Cerebellar cortex (tissue), 1 donor: ENCODE measurements at regions not wholly inside any gene's neighbourhood (a gene's known extent, or its start where the extent isn't known, plus 50 kb on each side); places are given as distances from the start of the nearest gene placed in this dataset.
"Not testable (repeated sequence)": the region's sequence is repeated elsewhere in the genome, so short reads cannot be mapped to it uniquely, and the experiment has no call there.

ENCODE experiments used
- DNase-seq: peaks from one replicate; pipeline ENCODE4 v3.0.0-alpha.2; 2015; ENCODE audit warnings: low spot score

GRCh38 chr6:85356743-85357142 lies 93.1 kb upstream of the NT5E start:
- not testable (repeated sequence) for DNase-seq

- DNase-seq = no peak
These were observed 94.1 kb upstream of the NT5E start for GRCh38 chr6:85355816-85356215.

DNA sequence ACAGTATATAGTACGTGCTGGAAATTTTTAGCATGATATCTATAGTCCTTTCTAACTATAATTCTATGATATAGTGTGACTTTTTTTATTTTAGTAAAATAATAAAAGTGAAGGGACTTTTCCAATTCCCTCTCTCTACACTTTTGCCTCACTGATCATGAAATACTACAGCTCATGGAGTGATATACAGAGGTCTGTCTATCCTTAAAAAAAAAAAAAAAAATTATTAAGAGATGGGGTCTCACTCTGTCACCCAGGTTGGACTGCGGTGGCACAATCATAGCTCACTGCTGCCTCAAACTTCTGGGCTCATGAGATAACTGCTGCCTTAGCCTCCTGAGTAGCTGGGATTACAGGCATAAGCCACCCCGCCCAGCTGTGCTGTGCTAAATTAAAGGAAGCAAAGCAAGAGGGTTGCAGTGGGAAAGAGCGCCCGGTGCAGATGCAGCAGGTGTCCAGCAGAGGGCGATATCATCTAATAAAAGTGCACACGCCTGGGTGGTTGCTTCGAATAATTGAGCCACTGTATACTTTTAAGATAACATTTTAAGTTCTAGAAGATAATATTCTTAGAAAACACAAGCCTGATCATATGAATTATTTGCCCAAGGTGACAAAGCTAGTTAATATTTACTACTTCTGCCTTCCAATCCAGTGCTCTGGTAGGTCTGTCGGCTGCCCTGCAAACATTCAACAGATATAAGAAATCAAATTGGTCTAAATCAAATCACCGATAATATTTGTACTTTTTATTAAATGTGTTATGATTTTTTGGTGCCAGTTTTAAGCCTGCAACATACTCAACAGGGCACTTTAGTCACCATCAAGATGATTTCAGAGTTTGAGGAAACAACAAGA lies 94.9 kb upstream of the NT5E start:
- peak; percentile 47 for DNase-seq

DNA sequence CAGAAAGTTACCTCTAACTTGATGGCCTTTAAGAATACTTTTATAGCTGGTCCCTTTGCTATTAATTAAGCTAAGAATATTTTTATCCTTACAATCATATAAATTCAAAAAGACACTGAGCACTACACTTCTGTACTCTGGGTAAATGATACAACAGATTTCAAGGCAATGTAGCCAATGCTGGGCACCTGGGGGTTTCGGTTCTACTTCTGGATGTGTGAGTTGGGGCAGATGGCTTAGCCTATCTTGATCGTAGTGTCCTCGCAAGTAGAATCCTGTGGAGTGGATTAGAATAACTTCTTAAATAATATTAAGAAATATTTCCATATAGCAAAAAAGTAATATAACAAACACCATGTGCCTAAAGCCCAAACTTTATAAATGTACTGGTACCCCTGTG lies 96.9 kb upstream of the NT5E start:
- DNase-seq = no peak

- no peak for DNase-seq
These were observed 101.2 kb upstream of the NT5E start for GRCh38 chr6:85348643-85349042.

GRCh38 chr6:85347812-85348211 lies 102.1 kb upstream of the NT5E start:
- no peak for DNase-seq

GRCh38 chr6:85346196-85346595 lies 103.7 kb upstream of the NT5E start:
- no peak for DNase-seq

DNA sequence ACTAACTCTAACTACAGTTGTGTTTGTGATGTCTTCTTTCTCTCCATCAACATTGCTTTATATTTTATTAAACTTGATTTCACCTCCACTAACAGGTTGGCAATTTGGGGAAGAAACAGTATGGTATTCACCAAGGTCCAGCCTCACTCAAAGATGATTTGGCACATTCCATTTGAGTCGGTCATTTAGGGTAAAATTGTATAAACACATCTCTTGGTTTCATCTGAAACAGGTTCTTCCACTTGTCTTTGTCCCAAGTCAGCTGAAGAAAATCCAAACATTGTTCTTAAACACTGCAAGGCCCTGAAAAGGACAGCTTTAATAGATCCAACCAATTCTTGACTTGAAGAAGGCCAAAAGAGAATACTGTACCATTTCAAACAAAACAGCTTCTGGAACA lies 104.9 kb upstream of the NT5E start:
- DNase-seq = no peak

DNA sequence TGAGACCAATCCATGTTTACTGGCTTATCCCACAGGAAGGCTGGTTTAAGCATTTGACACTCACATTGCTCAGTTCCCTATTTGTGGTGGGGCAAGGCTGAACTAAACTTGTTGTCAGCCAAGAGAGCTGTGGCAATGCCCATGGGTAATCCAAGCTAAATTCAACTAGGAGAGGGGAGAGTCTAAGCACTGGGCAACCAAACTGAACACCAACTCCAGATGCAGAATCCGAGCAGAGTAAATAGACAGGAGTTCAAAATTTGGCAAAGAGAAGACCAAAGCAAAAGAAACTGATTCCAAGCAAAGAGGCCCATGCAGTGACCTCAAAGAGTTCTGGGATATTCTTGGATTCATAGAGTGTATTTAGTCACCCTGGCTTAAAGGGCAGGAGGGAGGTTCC lies 106.5 kb upstream of the NT5E start:
- no peak for DNase-seq

GRCh38 chr6:85329196-85329595 lies 120.7 kb upstream of the NT5E start:
- no peak for DNase-seq

- not testable (repeated sequence) for DNase-seq
These were observed 124.1 kb upstream of the NT5E start for GRCh38 chr6:85325811-85326210.

- DNase-seq = peak; percentile 73
These were observed 126.3 kb upstream of the NT5E start for GRCh38 chr6:85323435-85324040.

DNA sequence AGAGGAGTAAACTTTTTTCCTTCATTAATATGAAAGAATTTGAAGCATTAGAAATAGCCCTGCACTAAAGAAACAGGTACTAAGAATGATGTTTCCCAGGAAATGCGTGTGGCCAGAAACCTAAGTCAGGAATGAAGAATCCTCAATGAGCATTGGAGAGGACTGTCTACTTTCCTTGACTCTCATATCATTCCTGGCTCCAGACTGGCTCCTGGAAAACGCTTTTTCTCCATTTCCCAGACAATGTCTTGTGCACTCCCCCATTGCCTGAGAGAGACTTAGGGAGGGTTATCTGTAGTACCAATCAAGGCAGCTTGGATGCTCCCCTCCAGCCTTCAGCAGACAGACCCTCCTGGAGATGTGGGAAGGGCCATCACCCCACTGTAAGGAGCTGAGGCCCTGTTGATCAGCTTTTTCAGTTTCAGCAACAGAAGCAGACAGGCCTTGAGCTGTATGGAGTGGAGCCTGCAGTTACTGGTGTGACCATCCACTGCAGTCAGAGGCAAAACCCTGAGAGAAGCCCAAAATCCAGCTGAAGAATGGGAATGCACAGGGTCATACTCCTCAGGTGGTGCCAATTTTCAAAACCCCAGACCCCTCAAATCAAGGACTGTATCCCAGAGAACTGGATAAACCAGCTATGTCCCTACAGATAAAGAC lies 127.3 kb upstream of the NT5E start:
- DNase-seq = no peak

DNA sequence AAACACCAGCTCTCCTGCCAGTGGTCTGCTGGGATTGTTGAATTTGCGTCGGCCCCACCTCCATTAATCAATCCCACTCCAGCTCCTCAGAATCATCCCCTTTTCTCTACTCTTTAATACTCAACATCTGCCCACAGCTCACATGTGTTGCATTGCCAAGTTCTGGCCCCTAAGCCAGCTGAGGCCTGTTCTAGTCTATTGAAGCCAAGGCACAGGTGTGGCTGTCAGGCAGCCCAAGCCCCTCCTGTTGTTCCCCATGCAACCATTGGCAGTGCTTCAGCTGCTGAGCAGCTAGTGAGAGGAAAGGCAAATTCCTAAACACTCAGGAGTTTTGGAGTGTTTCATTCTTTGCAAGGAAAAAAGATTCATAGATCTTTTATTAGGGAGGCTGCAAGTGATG lies 128.0 kb upstream of the NT5E start:
- no peak for DNase-seq

- DNase-seq = no peak
These were observed 135.3 kb upstream of the NT5E start for GRCh38 chr6:85314586-85314985.

GRCh38 chr6:85300581-85300980 lies 149.3 kb upstream of the NT5E start:
- DNase-seq = no peak

DNA sequence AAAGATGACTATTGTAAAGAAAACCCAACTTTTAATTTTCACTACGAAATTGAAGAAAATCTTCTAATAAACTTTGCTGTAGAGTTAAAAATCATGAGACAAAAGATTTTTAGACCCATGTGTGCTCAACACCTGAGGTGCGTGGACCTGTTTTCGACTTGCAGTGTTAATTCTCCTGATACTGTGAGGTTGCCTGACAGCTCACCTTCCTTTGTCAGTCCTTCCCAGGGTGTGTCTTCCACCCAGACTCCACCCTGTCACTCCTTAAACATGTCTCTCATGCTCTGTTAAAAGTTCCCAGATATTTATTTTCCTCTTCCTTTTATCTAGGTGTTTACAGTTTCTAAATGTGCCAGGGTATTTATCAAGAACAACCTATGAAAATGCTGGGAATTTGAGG lies 151.3 kb upstream of the NT5E start:
- DNase-seq = no peak

- no peak for DNase-seq
These were observed 158.6 kb upstream of the NT5E start for GRCh38 chr6:85291326-85291725.

DNA sequence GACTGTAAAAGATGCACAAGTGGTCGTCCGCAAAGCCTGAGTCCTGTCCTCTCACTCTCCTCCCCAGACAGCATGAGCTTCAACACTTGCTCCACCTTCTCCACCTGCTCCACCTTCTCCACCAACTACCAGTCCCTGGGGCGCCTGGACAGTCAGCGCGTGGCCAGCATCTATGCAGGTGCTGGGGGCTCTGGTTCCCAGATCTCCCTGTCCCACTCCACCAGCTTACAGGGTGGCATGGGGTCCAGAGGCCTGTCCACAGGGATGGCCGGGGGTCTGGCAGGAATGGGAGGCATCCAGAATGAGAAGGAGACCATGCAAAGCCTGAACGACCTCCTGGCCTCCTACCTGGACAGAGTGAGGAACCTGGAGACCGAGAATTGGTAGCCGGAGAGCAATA lies 162.2 kb upstream of the NT5E start:
- no peak for DNase-seq

DNA sequence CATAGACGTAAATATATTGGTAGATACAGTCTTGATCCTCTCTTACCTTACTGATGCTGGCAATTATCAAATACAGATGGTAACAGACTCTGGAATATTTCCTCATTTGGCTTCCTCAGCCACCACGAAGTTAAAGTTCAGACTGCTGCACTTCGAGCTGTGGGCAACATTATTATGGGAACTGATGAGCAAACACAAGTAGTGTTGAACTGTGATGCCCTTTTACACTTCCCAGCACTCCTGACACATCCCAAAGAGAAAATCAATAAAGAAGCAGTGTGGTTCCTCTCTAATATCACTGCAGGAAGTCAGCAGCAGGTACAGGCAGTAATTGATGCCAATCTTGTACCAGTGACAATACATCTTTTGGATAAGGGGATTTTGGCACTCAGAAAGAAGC lies 162.7 kb upstream of the NT5E start:
- DNase-seq = no peak

GRCh38 chr6:85286507-85286906 lies 163.4 kb upstream of the NT5E start:
- DNase-seq = not testable (repeated sequence)

- no peak for DNase-seq
These were observed 163.9 kb upstream of the NT5E start for GRCh38 chr6:85285934-85286333.

DNA sequence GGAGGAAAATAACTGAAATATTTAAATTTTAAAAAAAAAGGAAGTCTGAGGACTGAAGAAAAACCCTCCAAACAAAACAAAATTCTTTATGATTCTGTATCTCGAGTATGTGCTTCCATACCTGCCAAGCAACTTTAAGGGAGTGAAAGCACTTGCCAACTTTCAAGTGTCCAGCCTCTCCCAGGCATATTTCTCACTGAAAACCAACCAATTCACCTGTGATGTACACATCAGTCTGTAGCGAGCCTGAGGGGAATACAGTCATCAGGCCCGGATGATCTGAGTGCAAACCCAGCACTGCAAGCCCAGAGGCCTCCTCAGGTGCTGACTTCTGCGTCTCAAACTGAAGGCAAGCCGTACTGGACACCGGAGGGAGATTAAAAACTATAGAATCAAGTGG lies 164.8 kb upstream of the NT5E start:
- DNase-seq = no peak
